WI38 (cell line): ENCODE measurements at regions not wholly inside any gene's neighbourhood (a gene's known extent, or its start where the extent isn't known, plus 50 kb on each side); places are given as distances from the start of the nearest gene placed in this dataset.
"Not testable (repeated sequence)": the region's sequence is repeated elsewhere in the genome, so short reads cannot be mapped to it uniquely, and the experiment has no call there.

Experiments
- H3K4me3 ChIP-seq: 2 replicates; pipeline ENCODE4 v1.5.1; 2011; ENCODE audit warnings: low read depth, mild to moderate bottlenecking, control low read depth, low read length

DNA sequence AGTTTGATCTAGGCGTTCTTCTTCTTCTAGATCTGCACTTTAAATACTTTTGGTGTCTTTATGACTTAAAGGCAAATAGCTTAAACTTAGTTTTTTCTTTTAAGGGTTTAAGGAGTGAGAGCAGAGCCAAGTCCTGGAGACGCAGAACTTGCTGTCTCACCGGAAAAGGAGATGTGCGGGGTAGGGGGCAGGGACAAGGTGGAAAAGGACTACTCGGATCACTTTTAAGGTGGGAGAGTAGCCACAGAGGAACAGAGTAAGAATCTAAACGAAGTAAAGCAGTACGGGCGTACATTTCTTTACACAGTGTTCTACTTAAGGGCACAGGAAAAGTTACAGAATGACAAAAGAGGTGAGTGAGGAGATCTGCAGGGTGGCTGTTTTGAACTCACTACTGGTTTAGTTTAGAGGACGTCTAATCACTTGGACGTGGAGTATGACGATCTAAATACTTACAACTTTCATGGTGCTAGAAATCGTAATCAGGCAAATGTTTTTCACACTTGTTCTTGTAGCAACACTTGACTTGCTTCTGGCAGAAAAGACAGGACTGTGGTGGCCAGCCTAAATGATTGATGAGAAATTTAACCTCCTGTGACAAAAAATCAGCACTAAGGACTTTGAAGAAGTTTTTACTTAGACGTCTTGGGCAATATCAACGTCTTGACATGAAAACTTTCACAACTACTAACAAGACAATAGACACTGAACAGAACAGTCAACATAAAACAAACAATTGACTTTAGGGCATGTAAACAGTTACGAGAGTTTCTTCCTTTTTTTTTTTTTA lies 127.0 kb downstream of the ART5 start:
- H3K4me3 ChIP-seq, result not testable (repeated sequence)

DNA sequence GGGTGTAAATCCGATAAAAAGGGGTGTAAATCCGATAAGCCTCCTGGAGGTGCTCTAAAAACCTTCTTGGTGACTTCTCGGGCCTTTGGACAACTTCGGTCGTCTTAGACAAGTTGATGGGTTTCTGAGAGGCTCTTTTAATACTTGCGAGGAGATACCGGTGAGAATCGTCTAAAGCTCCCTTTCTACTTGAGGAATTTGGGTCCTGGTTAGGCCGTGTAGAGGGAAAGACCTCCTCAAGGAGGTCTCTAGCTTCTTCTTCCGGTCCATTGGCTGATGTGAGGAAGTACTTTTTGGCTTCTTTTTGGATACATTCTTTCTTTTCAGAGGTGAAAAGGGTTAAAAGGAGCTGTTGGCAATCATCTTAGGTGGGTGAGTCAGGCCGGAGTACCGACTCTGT lies 128.5 kb downstream of the ART5 start:
- H3K4me3 ChIP-seq, result not testable (repeated sequence)

DNA sequence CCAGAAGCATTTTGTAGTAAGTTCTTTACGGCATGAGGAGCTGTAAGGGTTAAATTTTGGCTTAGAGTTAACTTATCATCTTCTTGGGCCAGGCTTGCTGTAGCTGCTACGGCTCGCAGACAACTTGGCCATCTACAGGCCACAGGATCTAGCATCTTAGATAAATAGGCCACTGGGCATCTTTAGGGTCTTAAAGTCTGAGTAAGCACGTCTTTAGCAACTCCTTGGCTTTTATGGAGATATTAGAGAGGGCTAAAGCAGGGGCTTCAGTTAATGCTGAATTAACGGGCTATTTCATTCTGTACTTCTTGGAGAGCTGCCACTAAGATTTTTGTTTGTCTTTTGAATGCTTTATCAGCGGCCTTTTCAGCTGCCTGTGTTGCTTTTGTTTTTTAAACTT lies 129.0 kb downstream of the ART5 start:
- H3K4me3 ChIP-seq, result not testable (repeated sequence)

DNA sequence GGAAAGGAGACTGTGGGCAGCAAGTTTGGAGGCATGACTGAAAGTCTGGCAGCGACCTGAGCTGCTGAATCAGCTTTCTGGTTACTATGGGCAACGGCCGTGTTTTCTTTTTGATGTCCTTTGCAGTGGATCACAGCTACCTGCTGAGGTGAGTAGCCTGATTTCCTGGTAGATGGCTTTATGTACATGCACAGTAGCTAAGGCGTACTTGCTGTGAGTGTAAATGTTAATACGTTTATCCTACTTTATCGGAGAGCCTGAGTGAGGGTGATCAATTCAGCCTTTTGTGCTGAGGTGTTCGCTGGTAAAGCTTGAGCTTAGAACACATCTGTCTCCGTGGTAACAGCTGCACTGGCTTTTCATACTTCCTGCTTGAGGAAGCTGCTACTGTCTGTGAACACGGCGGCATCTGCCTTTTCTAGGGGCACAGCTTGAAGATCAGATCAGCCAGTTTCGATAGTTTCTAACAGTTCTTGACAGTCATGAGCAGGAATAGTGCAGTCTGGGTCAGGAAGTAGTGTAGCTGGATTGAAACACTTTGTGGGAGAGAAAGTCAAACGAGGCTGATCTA lies 129.6 kb downstream of the ART5 start:
- H3K4me3 ChIP-seq, result not testable (repeated sequence)

DNA sequence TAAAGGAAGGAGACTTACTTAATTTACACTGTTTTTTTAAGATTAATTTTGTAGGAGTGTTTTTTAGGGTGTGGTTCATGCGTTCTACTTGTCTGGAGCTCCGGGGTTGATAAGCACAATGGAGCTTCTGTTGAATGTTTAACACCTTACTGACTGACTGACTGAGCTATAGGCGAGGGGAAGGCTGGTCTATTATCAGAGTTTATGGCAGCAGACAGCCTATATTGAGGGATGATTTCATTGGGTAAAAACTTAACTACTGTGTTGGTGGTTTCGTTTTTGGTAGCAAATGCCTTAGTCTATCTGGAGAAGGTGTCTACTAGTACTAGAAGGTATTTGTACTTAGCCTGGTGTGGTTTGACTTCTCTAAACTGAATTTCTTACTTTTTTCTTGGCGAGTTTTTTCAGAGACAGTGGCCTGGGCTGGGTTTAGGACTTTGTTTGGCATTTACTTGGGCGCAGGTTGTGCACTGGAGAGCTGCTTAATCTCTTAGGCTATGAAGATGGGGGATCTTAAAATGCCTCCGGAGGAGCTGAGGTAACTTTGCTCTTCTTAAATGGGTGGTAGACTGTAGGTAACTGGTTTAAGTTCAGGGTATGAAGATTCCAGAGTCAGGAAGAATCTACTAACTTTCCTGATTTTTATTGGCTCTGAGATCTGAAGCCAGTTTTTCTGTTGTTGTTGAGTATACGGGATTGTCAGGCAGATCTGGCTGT lies 130.2 kb downstream of the ART5 start:
- not testable (repeated sequence) for H3K4me3 ChIP-seq

DNA sequence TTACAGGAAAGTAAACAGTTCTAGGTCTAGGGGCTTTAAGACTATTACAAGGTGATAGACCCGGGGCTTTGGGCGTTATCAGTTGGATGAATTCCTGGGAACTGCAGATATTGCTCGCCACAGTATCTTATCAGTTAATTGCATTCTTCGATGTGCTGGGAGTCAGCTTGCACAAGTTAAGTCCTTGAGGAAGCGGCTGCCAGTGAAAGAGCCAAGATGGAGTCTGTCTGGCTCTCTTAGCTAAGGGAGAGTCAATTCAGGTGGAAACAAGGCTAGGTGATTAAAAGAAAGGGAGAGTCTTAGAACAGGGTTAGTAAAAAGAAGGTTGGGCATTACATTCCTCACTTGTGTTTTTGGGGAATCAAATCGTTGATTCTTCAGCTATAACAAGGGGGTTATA lies 130.6 kb upstream of the ZNF195 start:
- H3K4me3 ChIP-seq, result not testable (repeated sequence)

DNA sequence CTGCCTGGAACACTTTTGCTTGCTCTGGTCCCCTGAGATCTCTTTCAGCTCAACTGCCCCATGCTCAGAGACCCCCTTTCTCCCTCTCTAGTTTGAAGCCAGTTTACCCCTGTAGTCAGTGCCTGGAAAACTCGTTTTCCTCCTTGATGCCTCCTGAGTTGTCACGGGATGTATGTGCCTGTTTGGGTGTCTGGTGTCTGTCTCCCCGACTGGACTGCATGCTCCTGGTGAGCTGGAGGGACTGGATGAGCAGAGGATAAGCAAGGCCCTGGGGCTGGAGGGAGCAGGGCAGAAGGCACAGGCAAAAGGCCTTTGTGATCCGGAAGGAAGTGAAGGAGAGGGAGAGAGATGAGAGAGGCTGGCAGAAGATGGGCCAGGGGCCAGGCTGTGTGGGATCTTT lies 120.3 kb upstream of the ZNF195 start:
- not testable (repeated sequence) for H3K4me3 ChIP-seq

DNA sequence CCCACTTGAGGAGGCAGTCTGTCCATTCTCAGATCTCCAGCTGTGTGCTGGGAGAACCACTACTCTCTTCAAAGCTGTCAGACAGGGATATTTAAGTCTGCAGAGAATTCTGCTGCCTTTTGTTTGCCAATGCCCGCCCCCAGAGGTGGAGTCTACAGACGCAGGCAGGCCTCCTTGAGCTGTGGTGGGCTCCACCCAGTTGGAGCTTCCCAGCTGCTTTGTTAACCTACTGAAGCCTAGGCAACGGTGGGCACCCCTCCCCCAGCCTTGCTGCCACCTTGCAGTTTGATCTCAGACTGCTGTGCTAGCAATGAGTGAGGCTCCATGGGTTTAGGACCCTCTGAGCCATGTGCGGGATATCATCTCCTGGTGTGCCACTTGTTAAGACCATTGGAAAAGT lies 119.4 kb upstream of the ZNF195 start:
- H3K4me3 ChIP-seq, result not testable (repeated sequence)

DNA sequence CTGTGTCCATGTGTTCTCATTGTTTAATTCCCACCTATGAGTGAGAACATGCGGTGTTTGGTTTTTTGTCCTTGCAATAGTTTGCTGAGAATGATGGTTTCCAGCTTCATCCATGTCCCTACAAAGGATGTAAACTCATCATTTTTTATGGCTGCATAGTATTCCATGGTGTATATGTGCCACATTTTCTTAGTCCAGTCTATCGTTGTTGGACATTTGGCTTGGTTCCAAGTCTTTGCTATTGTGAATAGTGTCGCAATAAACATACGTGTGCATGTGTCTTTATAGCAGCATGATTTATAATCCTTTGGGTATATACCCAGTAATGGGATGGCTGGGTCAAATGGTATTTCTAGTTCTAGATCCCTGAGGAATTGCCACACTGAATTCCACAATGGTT lies 114.2 kb upstream of the ZNF195 start:
- H3K4me3 ChIP-seq, result not testable (repeated sequence)

DNA sequence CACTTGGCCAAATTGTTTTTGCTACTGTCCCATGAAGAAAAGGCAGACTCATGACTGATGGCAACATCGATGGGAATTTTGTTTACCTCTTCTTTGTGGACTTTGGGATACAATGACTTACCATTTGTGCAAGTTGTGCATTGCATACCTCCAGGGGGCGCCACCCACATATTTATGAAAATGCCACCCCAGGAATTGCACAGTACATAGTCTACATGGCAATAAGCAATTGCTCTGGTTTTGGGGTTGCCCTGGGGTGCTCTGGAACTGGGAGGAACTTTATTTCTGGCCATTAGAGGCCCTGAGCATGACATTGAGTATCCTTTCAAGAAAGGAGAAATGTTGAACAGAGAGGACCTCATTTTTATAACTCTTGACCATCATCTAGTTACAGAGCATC lies 109.1 kb upstream of the ZNF195 start:
- not testable (repeated sequence) for H3K4me3 ChIP-seq

DNA sequence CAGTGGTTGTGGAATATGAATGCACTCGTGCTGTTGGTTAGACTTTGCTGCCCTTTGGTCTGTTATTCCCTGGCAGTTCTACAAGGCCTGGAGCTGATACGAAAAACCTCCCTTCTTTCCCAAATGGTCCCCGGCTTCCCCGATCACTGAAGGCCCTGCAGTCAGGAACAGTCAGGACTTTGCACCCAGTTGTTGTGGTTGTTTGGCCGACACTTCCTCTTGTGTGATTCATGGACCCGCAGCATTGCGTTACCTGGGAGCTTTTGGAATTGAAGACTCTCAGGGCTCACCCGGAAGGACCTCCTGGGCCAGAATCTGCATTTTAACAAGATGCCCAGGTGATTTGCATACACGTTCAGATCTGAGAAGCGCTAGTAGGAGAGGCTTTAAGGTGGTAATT lies 106.8 kb upstream of the ZNF195 start:
- H3K4me3 ChIP-seq, result not testable (repeated sequence)

DNA sequence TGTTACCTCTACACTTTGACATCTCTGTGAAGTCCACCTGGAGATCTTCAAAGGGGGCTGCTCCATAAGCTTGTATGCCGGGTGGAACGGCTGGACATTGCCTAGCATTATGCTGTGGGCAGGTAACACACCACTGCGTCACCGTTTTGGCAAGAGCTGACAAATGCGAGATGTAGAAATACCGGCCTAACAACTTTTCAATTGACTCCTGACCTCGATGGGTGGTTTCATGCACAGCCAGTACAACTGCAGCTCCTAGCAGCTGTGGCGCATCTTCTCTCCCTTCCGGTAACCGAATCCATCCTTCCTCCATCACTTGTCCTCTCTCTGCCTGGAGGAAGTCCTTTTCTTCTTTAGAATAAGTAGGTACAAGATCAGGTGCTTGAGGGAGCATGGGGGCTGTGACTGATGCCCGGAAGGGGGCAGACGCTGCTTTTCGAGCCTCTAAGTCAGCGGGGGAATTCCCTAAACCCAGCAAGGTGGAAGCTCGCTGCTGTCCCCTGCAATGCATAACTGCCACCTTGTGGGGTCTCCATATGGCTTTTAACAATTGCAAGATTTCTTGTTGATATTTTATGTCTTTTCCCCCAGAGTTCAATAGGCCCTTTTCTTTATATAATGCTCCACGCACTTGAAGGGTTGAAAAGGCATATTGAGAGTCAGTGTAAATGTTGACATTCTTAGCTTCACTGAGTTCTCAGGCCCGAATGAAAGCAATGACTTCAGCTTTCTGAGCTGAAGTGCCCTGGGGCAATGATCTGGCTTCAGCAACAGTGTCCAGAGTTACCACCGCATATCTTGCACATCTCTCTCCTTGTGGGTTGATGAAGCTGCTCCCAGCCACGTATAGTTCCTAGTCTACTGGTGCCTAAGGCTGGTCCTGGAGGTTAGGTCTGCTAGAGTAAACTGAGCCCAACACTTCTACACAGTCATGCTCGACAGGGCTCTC lies 98.3 kb upstream of the ZNF195 start:
- H3K4me3 ChIP-seq, result not testable (repeated sequence)

DNA sequence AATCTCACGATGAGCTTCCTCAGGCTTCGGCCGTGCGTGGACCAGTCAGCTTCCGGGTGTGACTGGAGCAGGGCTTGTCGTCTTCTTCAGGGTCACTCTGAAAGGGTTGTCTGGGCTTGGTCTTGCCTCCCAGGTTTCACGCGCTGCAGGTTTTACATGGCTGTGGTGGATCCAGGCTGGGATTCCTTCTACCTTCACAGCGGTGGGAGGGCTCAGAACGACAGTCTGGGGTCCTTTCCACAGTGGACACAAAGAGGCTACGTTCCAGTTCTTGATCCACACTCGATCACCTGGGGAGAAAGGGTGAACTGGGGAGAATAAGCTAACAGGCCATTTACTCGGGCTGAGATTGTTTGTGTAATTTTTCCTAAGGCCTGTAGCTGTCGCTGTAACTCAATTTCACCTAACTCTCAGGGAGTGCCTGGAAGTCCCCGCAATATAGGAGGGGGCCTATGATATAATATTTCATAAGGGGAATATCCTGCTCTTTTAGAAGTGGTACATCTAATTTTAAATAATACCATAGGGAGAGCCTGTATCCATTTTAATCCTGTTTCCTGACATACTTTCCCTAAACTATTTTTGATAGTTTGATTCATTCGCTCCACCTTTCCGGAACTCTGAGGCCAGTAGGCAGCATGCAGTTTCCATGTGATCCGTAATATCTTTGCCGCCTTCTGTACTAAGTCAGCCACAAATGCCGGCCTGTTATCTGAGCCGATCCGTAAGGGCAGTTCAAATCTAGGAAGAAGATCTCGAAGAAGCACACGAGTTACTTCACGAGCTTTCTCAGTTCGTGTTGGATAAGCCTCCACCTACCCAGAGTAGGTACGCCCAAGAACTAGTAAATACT lies 97.4 kb upstream of the ZNF195 start:
- not testable (repeated sequence) for H3K4me3 ChIP-seq

DNA sequence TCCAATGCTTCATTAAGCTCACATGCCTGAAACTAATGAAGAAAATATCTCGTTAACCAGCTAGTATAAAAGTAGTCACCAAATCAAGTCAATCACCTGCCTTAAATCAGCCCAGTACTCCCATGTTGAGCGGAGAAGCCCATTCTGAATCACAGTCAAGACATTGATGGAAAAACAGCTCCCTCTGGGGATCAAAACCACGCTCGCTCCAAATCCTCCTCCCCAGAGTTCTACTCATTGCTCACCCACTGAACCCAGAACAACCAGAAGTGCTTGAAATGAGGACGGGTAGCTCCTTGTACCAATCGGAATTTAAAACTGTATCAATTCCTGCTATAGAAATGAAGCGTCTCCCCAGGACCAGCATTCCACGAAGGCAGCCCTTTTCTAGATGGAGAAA lies 90.0 kb upstream of the ZNF195 start:
- H3K4me3 ChIP-seq, result not testable (repeated sequence)

DNA sequence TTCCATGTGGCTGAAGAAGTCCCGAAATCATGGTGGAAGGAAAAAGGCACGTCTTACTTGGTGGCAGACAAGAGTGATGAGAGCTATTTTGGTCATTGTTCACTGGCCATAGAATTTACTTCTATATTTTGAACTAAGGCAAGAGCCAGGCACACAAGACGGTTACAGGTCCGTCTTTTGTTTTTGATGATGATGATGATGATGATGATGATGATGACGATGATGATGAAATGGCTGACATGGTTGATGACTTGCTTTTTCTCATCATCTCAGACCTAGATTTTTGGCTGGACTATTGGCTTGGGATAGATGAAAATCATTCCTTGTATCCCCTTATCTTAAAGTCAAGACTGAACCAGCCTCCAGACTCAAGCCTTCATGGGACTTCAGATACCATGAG lies 88.7 kb upstream of the ZNF195 start:
- not testable (repeated sequence) for H3K4me3 ChIP-seq

DNA sequence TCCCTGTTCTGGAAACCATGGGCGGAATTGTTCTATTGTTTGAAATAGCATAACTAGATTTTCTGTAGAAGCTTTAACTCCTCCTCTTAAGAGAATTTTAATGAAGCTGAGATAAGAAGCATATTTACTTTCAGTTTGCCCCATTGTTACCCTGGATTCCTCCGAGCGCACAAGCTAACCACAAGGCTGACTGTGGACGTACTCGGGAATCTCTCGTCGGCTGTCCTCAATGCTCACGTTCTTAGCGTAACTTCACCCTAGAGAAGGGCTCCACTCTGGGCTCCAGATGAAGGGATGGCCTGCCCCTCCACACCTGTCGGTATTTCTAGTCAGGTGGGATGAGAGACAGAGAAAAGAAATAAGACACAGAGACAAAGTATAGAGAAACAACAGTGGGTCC lies 76.7 kb upstream of the ZNF195 start:
- not testable (repeated sequence) for H3K4me3 ChIP-seq
